Aorta (tissue), 5 donors: ENCODE measurements at regions not wholly inside any gene's neighbourhood (a gene's known extent, or its start where the extent isn't known, plus 50 kb on each side); places are given as distances from the start of the nearest gene placed in this dataset.
"Not testable (repeated sequence)": the region's sequence is repeated elsewhere in the genome, so short reads cannot be mapped to it uniquely, and the experiment has no call there.

Experiments used
- ATAC-seq: fragments of 200-7000 bp; cut with Tn5 transposase; one replicate; pipeline ENCODE4 v1.9.1; 2022; ENCODE audit warnings: moderate library complexity; ENCODE audit not compliant: low FRiP score
- DNase-seq, 2 donors: peaks; one replicate each; pipeline ENCODE4 v3.0.0-alpha.2; 2020
- H3K27ac ChIP-seq, 2 donors: one replicate each; pipeline ENCODE4 v1.5.1; 2013; ENCODE audit warnings: low read length in 2 of 2, mild to moderate bottlenecking in 2 of 2, moderate library complexity in 2 of 2, control low read depth in 1 of 2, inconsistent platforms in 1 of 2, low read depth in 1 of 2
- H3K27me3 ChIP-seq, 2 donors: one replicate each; pipeline ENCODE4 v1.6.1; 2013; ENCODE audit warnings: control low read depth in 1 of 2, low read length in 1 of 2, mild to moderate bottlenecking in 1 of 2, moderate library complexity in 1 of 2; ENCODE audit not compliant: insufficient read depth in 2 of 2, control insufficient read depth in 1 of 2
- H3K36me3 ChIP-seq, 2 donors: one replicate each; pipeline ENCODE4 v1.6.1; 2013; ENCODE audit warnings: control low read depth in 1 of 2, low read length in 1 of 2, mild to moderate bottlenecking in 1 of 2; ENCODE audit not compliant: insufficient read depth in 2 of 2, control insufficient read depth in 1 of 2
- H3K4me1 ChIP-seq, 2 donors: one replicate each; pipeline ENCODE4 v1.6.1; 2013; ENCODE audit warnings: low read length in 2 of 2, control low read depth in 1 of 2, mild to moderate bottlenecking in 1 of 2, moderate library complexity in 1 of 2; ENCODE audit not compliant: insufficient read depth in 2 of 2, control insufficient read depth in 1 of 2
- H3K4me3 ChIP-seq, 2 donors: one replicate each; pipeline ENCODE4 v1.5.1; 2013; ENCODE audit warnings: low read length in 2 of 2, control low read depth in 1 of 2, mild to moderate bottlenecking in 1 of 2
- H3K9me3 ChIP-seq: one replicate; pipeline ENCODE4 v1.6.1; 2013; ENCODE audit warnings: mild to moderate bottlenecking, low read length; ENCODE audit not compliant: control insufficient read depth
- WGBS, 2 donors: extraction: QIAGEN DNeasy Blood & Tissue Kit; methylation state at CpG; one replicate each; pipeline ENCODE4 v1.1.7; 2013; 5-methylcytosine and 5-hydroxymethylcytosine counted together
- intact Hi-C, 2 donors: fragments of 100-400 bp; cut with DNase I; formaldehyde crosslinking; loops; one replicate each; pipeline versions ENCODE4 v1.14.2 to v1.15.0; 2022
- donor health status: healthy with polysubstance abuse.
- donor health status: Bipolar disorder and iron deficiency.
- donor health status: DM: no; HTN: no; CAD: no.
- donor health status: DM: no; HTN: no; CAD: no.
- donor health status: DM: yes; HTN: yes; CAD: no.

- H3K27me3 ChIP-seq: no peaks in the 10 kb centered on the region
- H3K36me3 ChIP-seq: no peaks in the 10 kb centered on the region
- H3K4me3 ChIP-seq: no peak overlapping the region
- no peaks in the 10 kb centered on the region for H3K9me3 ChIP-seq
- intact Hi-C loops: no loop called here
- 86 to 89% methylated on average over 6 of the region's 6 CpGs for WGBS, 2 donors
- H3K27ac ChIP-seq: no peak overlapping the region
- DNase-seq (peak in 1 of 2 donors; percentile 36), ATAC-seq (no peak)
- no peaks in the 10 kb centered on the region for H3K4me1 ChIP-seq
Measured at GRCh38 chr5:135095052-135095715, 61.2 kb upstream of the PITX1 start.

DNA sequence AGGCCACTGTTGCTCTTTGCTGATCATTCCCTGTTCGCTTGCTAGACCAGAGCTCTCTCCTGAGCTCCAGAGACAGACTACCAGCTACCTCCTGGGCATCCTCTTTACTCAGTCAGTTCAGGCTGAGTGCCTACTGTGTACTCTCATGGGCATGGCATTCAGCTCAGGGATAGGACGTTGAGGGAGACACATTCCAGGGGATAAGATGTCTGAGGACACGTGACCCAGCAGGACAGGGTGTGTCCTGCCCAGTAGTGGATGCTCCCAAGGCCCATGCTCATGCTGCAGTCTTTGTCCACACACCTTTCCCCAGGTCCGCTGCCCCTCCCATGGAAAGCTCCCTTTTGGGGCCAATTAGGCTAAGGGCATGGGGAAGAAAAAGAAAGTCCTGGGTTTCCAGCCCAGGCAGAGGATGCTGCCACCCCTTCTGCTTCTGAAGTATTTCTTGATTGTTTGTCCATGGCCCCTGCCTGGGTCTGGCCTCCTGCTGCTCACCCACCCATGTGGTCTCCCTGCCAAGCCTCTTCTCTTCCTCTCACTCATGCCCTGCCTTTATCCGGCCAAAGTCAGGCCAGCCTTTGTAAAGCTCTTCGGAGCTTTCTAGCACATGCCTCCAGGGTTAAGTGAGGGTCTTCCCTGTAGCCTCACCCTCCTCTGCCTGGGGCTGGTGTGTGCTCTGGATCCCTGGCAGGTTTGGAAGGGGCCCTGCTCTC lies 60.5 kb upstream of the PITX1 start:
- H3K4me1 ChIP-seq: no peaks in the 10 kb centered on the region
- H3K36me3 ChIP-seq: no peaks in the 10 kb centered on the region
- intact Hi-C loops: no loop called here
- H3K27ac ChIP-seq: no peak overlapping the region
- H3K27me3 ChIP-seq: no peaks in the 10 kb centered on the region
- ATAC-seq (no peak), DNase-seq (no peak)
- 81 to 86% methylated on average over 6 of the region's 6 CpGs for WGBS, 2 donors
- H3K9me3 ChIP-seq: no peaks in the 10 kb centered on the region
- no peak overlapping the region for H3K4me3 ChIP-seq

- H3K4me1 ChIP-seq, DNase-seq, H3K9me3 ChIP-seq, intact Hi-C loops, H3K27me3 ChIP-seq, H3K4me3 ChIP-seq, H3K36me3 ChIP-seq, ATAC-seq, H3K27ac ChIP-seq: not testable (repeated sequence)
- 94 to 97% methylated on average over 1 of the region's 1 CpG for WGBS, 2 donors
Measured at GRCh38 chr5:135093483-135093882, 59.5 kb upstream of the PITX1 start.

- WGBS, 2 donors: 87 to 88% methylated on average over 8 of the region's 8 CpGs
- Histone ChIP-seq H3K4me1 (no peaks in the 10 kb centered on the region), H3K36me3 (no peaks in the 10 kb centered on the region), H3K27me3 (no peaks in the 10 kb centered on the region), H3K27ac (no peak overlapping the region), H3K9me3 (no peaks in the 10 kb centered on the region), H3K4me3 (no peak overlapping the region)
- intact Hi-C loops: no loop called here
- DNase-seq: no peak
- ATAC-seq: no peak
Measured at GRCh38 chr5:135092476-135092875, 58.4 kb upstream of the PITX1 start.

DNA sequence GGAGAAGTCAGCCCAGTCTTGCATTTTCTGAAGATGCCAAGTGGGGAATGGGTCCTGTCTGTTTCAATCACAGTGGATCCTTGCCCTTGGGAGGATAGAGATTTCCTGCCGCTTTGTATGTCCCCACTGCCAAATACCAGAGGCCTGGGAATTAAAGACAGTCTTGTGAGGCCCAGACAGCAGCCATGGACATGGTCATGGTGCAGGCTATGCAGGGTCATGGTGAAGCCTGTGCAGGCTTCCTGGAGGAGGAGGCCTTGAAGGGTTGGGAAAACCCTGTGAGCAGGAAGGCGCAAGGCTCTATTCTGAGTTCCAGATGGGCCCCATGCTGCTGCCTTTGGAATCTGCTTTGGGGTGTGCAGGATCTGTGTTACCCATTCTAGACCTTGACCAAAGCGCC lies 57.3 kb upstream of the PITX1 start:
- 96 to 100% methylated on average over 3 of the region's 3 CpGs for WGBS, 2 donors
- Histone ChIP-seq H3K36me3 (no peaks in the 10 kb centered on the region), H3K27me3 (no peaks in the 10 kb centered on the region), H3K4me3 (no peak overlapping the region), H3K9me3 (no peaks in the 10 kb centered on the region), H3K4me1 (no peaks in the 10 kb centered on the region), H3K27ac (no peak overlapping the region)
- ATAC-seq (no peak), DNase-seq (no peak)
- intact Hi-C loops: no loop called here

DNA sequence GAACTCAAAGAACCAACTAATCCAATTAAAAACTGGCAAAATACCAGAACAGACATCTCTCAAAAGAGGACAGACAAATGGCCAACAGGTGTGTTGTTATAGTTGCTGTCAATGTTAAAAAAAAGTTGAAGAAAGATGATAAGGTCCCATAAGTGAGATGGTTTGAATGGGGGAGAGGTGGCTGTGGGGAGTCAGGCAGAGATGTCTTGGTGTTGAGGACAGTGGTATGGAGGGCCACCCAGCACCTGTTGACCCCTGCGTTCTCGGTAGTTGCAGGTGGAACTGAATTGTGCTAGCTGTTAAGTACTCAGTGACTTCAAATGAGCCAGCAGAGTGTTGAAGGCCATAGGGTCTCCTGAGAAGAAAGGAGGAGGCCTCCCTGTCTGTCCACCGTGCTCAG lies 55.9 kb upstream of the PITX1 start:
- DNase-seq (no peak), ATAC-seq (no peak)
- intact Hi-C loops: no loop called here
- WGBS, 2 donors: 86 to 89% methylated on average over 3 of the region's 3 CpGs
- Histone ChIP-seq H3K4me3 (no peak overlapping the region), H3K4me1 (no peaks in the 10 kb centered on the region), H3K27ac (no peak overlapping the region), H3K36me3 (no peaks in the 10 kb centered on the region), H3K27me3 (no peaks in the 10 kb centered on the region), H3K9me3 (no peaks in the 10 kb centered on the region)

DNA sequence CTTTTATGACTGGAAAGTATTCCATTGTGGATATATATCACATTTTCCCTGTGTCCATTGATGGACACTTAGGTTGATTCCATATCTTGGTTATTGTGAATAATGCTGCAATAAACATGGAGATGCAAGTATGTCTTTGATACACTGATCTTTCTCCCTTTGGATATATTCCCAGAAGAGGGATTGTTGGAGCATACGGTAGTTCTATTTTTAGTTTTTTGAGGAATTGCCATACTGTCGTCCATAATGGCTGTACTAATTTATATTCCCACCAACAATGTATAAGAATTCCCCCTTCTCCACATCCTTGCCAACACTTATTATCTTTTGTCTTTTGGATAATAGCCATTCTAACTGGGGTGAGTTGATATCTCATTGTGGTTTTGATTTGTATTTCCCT lies 54.9 kb upstream of the PITX1 start:
- Histone ChIP-seq H3K27ac (no peak overlapping the region), H3K4me1 (no peaks in the 10 kb centered on the region), H3K9me3 (no peaks in the 10 kb centered on the region), H3K36me3 (no peaks in the 10 kb centered on the region), H3K27me3 (no peaks in the 10 kb centered on the region), H3K4me3 (no peak overlapping the region)
- intact Hi-C loops: no loop called here
- no peak for ATAC-seq
- WGBS, 2 donors: 15 to 20% methylated on average over 2 of the region's 2 CpGs
- no peak for DNase-seq

DNA sequence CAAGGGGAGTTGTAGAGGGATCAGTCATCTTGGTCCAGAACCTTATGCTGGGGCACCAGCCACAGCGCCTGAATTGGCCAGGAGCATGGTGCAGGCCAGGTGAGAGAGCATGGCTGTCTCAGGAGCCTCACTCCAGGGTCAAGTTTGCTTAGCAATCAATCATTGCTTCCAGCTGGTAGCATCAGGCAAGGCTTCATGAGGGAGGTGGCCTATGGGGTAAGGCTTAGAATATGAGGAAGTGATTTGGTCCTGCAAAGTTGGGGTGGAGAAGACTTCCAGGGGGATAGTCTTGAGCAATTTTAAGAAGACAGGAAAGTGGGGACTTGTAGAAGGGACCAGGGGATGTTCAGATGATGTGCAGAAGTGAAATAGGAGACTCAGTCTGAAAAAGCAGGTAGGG lies 53.9 kb upstream of the PITX1 start:
- intact Hi-C loops: no loop called here
- 77 to 91% methylated on average over 1 of the region's 1 CpG for WGBS, 2 donors

More for the DNA sequence above, 53.9 kb upstream of the PITX1 start:
- Histone ChIP-seq H3K9me3 (no peaks in the 10 kb centered on the region), H3K4me3 (no peak overlapping the region), H3K27me3 (no peaks in the 10 kb centered on the region), H3K4me1 (no peaks in the 10 kb centered on the region), H3K36me3 (no peaks in the 10 kb centered on the region), H3K27ac (no peak overlapping the region)
- ATAC-seq (no peak), DNase-seq (no peak)
